SH-SY5Y (cell line): ENCODE measurements at regions not wholly inside any gene's neighbourhood (a gene's known extent, or its start where the extent isn't known, plus 50 kb on each side); places are given as distances from the start of the nearest gene placed in this dataset.

Experiments
- GATA2 ChIP-seq: IDR thresholded peaks from 2 replicates; pipeline ENCODE4 v1.6.1; 2011; ENCODE audit warnings: mild to moderate bottlenecking, low read depth, low read length
- GATA3 ChIP-seq: IDR thresholded peaks from 2 replicates; pipeline ENCODE4 v1.6.1; 2011; ENCODE audit warnings: low read depth, mild to moderate bottlenecking, low read length, moderate library complexity

- TF ChIP-seq GATA2 (no peak), GATA3 (no peak)
Observed at GRCh38 chr18:68034296-68034695, 517.8 kb upstream of the DSEL start.
